Breast epithelium (tissue), 4 donors: ENCODE measurements at regions not wholly inside any gene's neighbourhood (a gene's known extent, or its start where the extent isn't known, plus 50 kb on each side); places are given as distances from the start of the nearest gene placed in this dataset.

Experiments
- DNase-seq, 2 donors: peaks; one replicate each; pipeline ENCODE4 v3.0.0-alpha.2; 2019; ENCODE audit warnings: low spot score in 2 of 2
- H3K27ac ChIP-seq, 2 donors: fragments of 200-600 bp; sonication (generic) in 1 of 2; one replicate each; pipeline ENCODE4 v1.5.1; 2016 to 2019; ENCODE audit warnings: mild to moderate bottlenecking in 1 of 2
- H3K27me3 ChIP-seq, 2 donors: fragments of 200-600 bp; sonication (generic) in 1 of 2; one replicate each; pipeline versions ENCODE4 v1.5.1 to v1.6.0; 2017 to 2019; ENCODE audit warnings: control low read depth in 1 of 2, mild to moderate bottlenecking in 1 of 2
- H3K36me3 ChIP-seq: fragments of 200-600 bp; one replicate; pipeline ENCODE4 v1.5.1; 2019
- H3K4me1 ChIP-seq, 2 donors: fragments of 200-600 bp; sonication (generic); one replicate each; pipeline ENCODE4 v1.5.1; 2016 to 2019; ENCODE audit warnings: control low read depth in 1 of 2
- H3K4me3 ChIP-seq, 3 donors: fragments of 200-600 bp; sonication (generic); 1 replicate in 2 of 3; 2 replicates in 1 of 3; pipeline ENCODE4 v1.5.1; 2016 to 2019; ENCODE audit warnings: mild to moderate bottlenecking in 3 of 3, moderate library complexity in 2 of 3
- H3K9me3 ChIP-seq, 2 donors: fragments of 200-600 bp; sonication (generic) in 1 of 2; one replicate each; pipeline ENCODE4 v1.5.1; 2016 to 2019; ENCODE audit warnings: control low read depth in 1 of 2
- CTCF ChIP-seq, 3 donors: fragments of 450-650 bp; IDR thresholded peaks; one replicate each; pipeline ENCODE4 v1.5.1; 2016 to 2017; ENCODE audit warnings: antibody characterized with exemption in 3 of 3, mild to moderate bottlenecking in 3 of 3, moderate library complexity in 3 of 3
- POLR2A ChIP-seq: fragments of 450-650 bp; IDR thresholded peaks from one replicate; pipeline ENCODE4 v1.6.1; 2016; ENCODE audit warnings: antibody characterized with exemption, mild to moderate bottlenecking, moderate library complexity
- POLR2AphosphoS5 ChIP-seq, 3 donors: sonication (generic); formaldehyde crosslinking; IDR thresholded peaks; one replicate each; pipeline ENCODE4 v1.6.1; 2017; ENCODE audit warnings: antibody characterized with exemption in 3 of 3
- intact Hi-C: fragments of 100-400 bp; cut with DNase I; formaldehyde crosslinking; loops from one replicate; pipeline ENCODE4 v1.15.1; 2023; ENCODE audit warnings: low total_unique reads

- no peak for DNase-seq
- Histone ChIP-seq H3K27ac (no peak overlapping the region), H3K9me3 (no peaks in the 10 kb centered on the region), H3K27me3 (no peaks in the 10 kb centered on the region), H3K4me3 (no peak overlapping the region), H3K36me3 (no peaks in the 10 kb centered on the region), H3K4me1 (no peaks in the 10 kb centered on the region)
- intact Hi-C loops = no loop called here
- no peak for TF ChIP-seq POLR2A
- no peak for TF ChIP-seq POLR2AphosphoS5 (IDR thresholded peaks at IDR 0.05)
- TF ChIP-seq CTCF (IDR thresholded peaks at IDR 0.05) = no peak
Observed at GRCh38 chr2:236859908-236860307, 225.8 kb upstream of the COPS8 start.

GRCh38 chr2:236861196-236861875 is 224.4 kb upstream of the COPS8 start:
- H3K27me3 ChIP-seq = no peaks in the 10 kb centered on the region
- TF ChIP-seq CTCF (IDR thresholded peaks at IDR 0.05) (no peak), POLR2A (no peak), POLR2AphosphoS5 (IDR thresholded peaks at IDR 0.05) (no peak)
- no peak for DNase-seq
- no peak overlapping the region for H3K27ac ChIP-seq
- no peaks in the 10 kb centered on the region for H3K4me1 ChIP-seq
- intact Hi-C loops = no loop called here
- no peaks in the 10 kb centered on the region for H3K36me3 ChIP-seq
- no peaks in the 10 kb centered on the region for H3K9me3 ChIP-seq
- H3K4me3 ChIP-seq = no peak overlapping the region

- no peak for TF ChIP-seq POLR2AphosphoS5 (IDR thresholded peaks at IDR 0.05)
- TF ChIP-seq CTCF (IDR thresholded peaks at IDR 0.05) = no peak
- no peak for TF ChIP-seq POLR2A
- no peaks in the 10 kb centered on the region for H3K27me3 ChIP-seq
- DNase-seq = no peak
- H3K27ac ChIP-seq = no peak overlapping the region
- H3K36me3 ChIP-seq = no peaks in the 10 kb centered on the region
- H3K9me3 ChIP-seq = no peaks in the 10 kb centered on the region
- H3K4me3 ChIP-seq = no peak overlapping the region
- intact Hi-C loops = no loop called here
- H3K4me1 ChIP-seq = no peaks in the 10 kb centered on the region
Observed at GRCh38 chr2:236861944-236862343, 223.7 kb upstream of the COPS8 start.

- no peaks in the 10 kb centered on the region for H3K9me3 ChIP-seq
- no peak overlapping the region for H3K4me3 ChIP-seq
- no peak for DNase-seq
- TF ChIP-seq POLR2A (no peak), POLR2AphosphoS5 (IDR thresholded peaks at IDR 0.05) (no peak), CTCF (IDR thresholded peaks at IDR 0.05) (no peak)
- no peaks in the 10 kb centered on the region for H3K4me1 ChIP-seq
- H3K27ac ChIP-seq = no peak overlapping the region
- no peaks in the 10 kb centered on the region for H3K36me3 ChIP-seq
- H3K27me3 ChIP-seq = no peaks in the 10 kb centered on the region
- intact Hi-C loops = no loop called here
Observed at GRCh38 chr2:236862526-236862925, 223.2 kb upstream of the COPS8 start.

- H3K9me3 ChIP-seq = no peaks in the 10 kb centered on the region
- intact Hi-C loops = no loop called here
- peak in 1 of 2 donors; percentile 10 for DNase-seq
- no peak overlapping the region for H3K27ac ChIP-seq
- H3K36me3 ChIP-seq = no peaks in the 10 kb centered on the region
- H3K4me1 ChIP-seq = no peaks in the 10 kb centered on the region
- H3K27me3 ChIP-seq = no peaks in the 10 kb centered on the region
- no peak overlapping the region for H3K4me3 ChIP-seq
- no peak for TF ChIP-seq POLR2A
Observed at GRCh38 chr2:236862961-236863728, 222.5 kb upstream of the COPS8 start.
